SH-SY5Y (cell line): ENCODE measurements at regions not wholly inside any gene's neighbourhood (a gene's known extent, or its start where the extent isn't known, plus 50 kb on each side); places are given as distances from the start of the nearest gene placed in this dataset.

Experiments used
- GATA2 ChIP-seq: IDR thresholded peaks from 2 replicates; pipeline ENCODE4 v1.6.1; 2011; ENCODE audit warnings: mild to moderate bottlenecking, low read depth, low read length
- GATA3 ChIP-seq: IDR thresholded peaks from 2 replicates; pipeline ENCODE4 v1.6.1; 2011; ENCODE audit warnings: low read depth, mild to moderate bottlenecking, low read length, moderate library complexity

DNA sequence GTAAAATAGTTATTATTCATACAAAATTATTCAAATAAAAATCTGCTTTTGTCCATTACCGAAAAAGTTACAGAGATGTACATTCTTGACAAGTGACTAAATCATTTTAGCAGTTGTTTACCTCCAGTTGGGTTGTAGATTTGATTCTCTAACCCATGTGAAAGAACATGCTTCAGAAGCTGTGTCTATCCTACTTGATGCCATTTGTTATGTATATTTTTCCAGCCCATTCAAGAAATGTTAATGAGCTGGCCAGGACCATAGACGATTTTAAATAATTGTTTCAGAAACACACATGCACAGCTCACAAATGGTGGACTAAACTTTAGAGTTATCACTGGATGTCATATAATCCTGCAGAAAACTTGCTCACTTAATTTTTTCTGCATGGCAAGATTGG lies 391.1 kb upstream of the REG3G start:
- TF ChIP-seq GATA2 (no peak), GATA3 (no peak)
